Esophagus muscularis mucosa (tissue), 3 donors: ENCODE measurements at regions not wholly inside any gene's neighbourhood (a gene's known extent, or its start where the extent isn't known, plus 50 kb on each side); places are given as distances from the start of the nearest gene placed in this dataset.

ENCODE experiments used
- POLR2A ChIP-seq: fragments of 450-650 bp; IDR thresholded peaks from one replicate; pipeline ENCODE4 v1.6.1; 2017; ENCODE audit warnings: antibody characterized with exemption, moderate library complexity, mild to moderate bottlenecking, low read depth
- POLR2AphosphoS5 ChIP-seq, 2 donors: sonication (generic); formaldehyde crosslinking; IDR thresholded peaks; one replicate each; pipeline ENCODE4 v1.6.1; 2017; ENCODE audit warnings: antibody characterized with exemption in 2 of 2
- TF ChIP-seq, protein P1 (sequence below), 3 experiments: fragments of 200-600 bp in 2 of 3; fragments of 450-650 bp in 1 of 3; sonication (generic) in 2 of 3; IDR thresholded peaks; one replicate each; pipeline ENCODE4 v1.5.1; 2017 to 2019; ENCODE audit warnings: antibody characterized with exemption in 3 of 3, mild to moderate bottlenecking in 2 of 3, moderate library complexity in 1 of 3

DNA sequence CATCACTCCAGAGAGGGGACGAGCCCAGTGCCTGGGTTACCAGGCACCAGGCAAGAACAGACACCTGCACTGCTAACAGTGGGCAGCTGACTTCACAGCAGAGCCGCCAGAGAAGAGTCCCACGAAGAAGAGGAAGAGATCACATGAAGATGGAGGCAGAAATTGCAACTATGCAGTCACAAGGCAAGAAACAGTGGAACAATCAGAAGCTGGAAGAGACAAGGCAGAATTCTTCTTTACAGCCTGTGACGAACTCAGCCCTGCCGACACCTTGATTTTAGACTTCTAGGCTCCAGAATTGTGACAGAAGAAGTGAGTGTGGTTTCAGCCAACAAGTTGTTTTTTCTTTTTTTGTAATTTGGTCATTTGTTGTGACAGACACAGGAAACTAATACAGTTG lies 59.2 kb downstream of the IL12A start:
- TF ChIP-seq POLR2AphosphoS5 (IDR thresholded peaks at IDR 0.05) (no peak), POLR2A (no peak)
- TF ChIP-seq, protein P1, sequence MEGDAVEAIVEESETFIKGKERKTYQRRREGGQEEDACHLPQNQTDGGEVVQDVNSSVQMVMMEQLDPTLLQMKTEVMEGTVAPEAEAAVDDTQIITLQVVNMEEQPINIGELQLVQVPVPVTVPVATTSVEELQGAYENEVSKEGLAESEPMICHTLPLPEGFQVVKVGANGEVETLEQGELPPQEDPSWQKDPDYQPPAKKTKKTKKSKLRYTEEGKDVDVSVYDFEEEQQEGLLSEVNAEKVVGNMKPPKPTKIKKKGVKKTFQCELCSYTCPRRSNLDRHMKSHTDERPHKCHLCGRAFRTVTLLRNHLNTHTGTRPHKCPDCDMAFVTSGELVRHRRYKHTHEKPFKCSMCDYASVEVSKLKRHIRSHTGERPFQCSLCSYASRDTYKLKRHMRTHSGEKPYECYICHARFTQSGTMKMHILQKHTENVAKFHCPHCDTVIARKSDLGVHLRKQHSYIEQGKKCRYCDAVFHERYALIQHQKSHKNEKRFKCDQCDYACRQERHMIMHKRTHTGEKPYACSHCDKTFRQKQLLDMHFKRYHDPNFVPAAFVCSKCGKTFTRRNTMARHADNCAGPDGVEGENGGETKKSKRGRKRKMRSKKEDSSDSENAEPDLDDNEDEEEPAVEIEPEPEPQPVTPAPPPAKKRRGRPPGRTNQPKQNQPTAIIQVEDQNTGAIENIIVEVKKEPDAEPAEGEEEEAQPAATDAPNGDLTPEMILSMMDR (IDR thresholded peaks at IDR 0.05): no peak
